RKO (cell line): ENCODE measurements at regions not wholly inside any gene's neighbourhood (a gene's known extent, or its start where the extent isn't known, plus 50 kb on each side); places are given as distances from the start of the nearest gene placed in this dataset.

Experiments used
- DNase-seq: peaks from one replicate; pipeline ENCODE4 v3.0.0-alpha.2; 2016; ENCODE audit warnings: low spot score

DNA sequence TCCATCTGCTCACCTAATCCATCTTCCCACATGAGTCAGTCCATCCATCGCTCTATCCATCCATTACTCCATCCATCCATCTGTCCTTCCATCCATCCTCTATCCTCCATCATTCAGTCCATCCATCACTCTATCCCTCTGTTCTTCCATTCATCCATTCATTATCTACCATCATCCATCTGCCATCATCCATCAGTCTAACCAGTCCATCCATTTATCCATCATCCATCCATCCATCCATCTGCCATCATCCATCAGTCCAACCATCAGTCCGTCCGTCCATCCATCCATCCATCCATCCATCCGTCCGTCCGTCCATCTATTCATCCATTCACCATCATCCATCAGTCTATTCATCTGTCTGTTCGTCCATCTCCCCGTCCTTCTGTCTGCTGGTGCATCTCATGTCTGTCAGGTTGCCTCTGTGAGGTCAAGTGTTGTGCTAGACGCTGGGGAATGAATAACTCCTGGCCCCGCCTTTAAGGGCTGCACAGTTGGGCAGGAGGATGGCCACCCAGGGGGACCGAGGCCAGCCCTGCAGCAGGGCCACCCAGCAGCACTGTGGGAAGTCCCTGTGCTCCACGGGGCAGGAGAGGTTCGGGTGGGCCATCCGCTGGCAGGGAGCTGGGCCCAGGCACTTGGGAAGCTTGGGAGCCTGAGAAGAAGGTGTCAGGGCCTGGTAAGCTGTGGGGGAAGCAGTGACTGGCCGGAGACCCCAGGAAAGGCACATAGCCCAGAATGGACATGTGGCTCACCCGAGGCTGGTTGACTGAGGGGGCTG is 137.1 kb downstream of the CTTN start:
- DNase-seq, result no peak

GRCh38 chr11:70536051-70536877 is 137.9 kb downstream of the CTTN start:
- DNase-seq, result no peak

GRCh38 chr11:70537576-70538571 is 139.5 kb downstream of the CTTN start:
- no peak for DNase-seq

- DNase-seq, result no peak
These were observed 140.5 kb downstream of the CTTN start for GRCh38 chr11:70538641-70539359.

DNA sequence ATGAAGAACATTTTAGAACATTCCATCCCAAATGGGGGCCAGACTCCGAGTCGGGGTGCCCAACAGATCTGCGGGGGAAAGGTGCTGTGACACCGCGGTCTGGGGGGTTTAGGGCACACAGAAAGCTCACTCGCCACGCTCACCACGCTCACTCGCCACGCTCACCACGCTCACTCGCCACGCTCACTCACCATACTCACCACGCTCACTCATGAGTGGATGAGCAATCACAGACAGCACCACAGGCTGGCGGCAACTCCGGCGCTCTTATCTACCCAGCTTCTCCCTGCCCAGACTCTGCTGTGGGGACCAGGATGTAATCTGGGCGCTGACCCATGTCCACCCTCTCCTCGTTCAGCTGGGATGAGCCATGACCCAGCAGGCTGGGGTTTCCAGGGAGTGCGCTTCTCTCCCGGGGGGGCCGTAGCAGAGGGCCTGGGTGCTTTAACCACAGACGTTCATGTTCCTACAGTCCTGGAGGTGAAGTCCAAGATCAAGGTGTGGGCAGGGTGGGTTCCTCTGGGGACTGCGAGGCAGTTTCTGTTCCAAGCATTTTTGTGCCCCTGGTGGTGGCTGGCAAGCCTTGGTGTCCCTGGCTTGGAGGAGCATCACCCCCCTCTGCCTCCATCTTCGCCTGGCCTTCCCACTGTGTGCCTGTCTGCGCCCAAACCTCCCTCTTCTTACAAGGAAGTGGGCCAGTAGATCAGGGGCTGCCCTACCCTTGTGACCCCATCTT is 141.2 kb downstream of the CTTN start:
- no peak for DNase-seq

- no peak for DNase-seq
These were observed 141.9 kb downstream of the CTTN start for GRCh38 chr11:70540196-70540595.

- no peak for DNase-seq
These were observed 142.8 kb downstream of the CTTN start for GRCh38 chr11:70541176-70541575.

GRCh38 chr11:70541699-70542098 is 143.4 kb downstream of the CTTN start:
- no peak for DNase-seq

- DNase-seq, result no peak
These were observed 144.1 kb downstream of the CTTN start for GRCh38 chr11:70542406-70542805.

DNA sequence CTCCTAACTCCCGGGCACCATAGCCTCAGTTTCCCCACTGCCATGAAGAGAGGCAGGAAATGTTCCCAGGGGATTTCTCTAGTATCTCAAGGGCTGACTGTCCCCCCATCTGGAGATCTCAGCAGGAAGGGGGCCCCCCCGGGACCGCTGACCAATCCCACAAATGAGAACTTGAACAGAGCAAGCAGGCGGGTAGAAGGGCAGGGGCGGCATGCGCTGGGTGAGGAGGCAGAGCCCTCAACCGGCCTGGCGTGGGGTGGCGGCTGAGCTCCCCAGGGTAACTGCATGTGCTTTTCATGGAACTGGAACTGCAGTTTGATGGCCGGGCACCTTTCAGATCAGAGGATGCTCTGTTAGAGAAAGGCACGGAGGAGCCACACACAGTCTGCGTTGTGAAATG is 144.5 kb downstream of the CTTN start:
- DNase-seq, result no peak

- DNase-seq, result no peak
These were observed 145.3 kb downstream of the CTTN start for GRCh38 chr11:70543611-70544010.

- DNase-seq, result no peak
These were observed 145.9 kb downstream of the CTTN start for GRCh38 chr11:70544067-70544773.

GRCh38 chr11:70544774-70545609 is 146.7 kb downstream of the CTTN start:
- DNase-seq, result no peak

DNA sequence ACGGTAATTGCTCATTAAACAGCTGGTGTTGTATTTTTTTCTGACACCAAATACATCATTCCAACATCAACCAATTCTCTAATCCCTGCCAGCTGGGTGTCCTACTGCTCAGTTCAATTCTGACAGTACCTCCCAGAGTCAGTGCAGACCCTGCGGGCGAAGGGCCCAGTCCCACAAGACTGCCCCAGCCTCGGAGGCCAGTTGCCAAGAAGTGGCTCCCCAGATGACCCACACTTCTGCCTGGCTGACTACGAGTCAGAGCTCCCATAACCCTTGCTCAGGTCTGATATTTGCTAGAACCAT is 147.2 kb downstream of the CTTN start:
- DNase-seq, result no peak

DNA sequence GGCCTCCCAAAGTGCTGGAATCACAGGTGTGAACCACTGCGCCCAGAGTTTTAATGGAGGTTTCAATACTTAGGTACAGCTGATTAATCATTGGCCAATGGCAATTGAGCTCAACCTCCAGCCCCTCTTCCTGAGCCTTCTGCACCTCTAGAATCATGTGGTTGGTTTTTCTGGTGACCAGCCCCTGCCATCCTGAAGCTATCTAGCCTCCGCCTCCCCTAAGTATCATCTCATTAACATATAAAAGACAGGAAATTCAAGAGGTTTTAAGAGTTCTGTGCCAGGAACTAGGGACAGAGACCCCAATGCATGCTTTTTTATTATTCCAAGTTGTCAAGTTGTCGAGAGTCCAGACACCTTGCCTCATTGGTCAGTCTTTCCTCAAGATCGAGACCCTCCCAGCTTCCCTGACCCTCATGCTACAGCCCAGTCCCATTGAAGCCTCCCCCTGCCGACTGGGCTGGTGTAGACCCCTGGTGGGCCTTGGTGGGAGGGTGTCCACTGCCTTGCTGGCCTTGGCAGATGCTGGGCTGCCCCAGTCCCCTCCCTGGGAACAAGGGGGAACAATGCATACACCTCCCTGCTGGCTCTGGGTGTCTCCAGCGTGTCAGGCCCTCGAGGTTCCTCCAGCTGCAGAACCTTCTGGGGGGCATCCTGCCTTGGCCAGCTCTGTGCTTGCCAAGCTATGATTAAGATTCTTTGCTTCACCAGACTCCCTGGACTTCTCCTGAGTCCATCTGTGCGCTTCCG is 148.0 kb downstream of the CTTN start:
- no peak for DNase-seq

DNA sequence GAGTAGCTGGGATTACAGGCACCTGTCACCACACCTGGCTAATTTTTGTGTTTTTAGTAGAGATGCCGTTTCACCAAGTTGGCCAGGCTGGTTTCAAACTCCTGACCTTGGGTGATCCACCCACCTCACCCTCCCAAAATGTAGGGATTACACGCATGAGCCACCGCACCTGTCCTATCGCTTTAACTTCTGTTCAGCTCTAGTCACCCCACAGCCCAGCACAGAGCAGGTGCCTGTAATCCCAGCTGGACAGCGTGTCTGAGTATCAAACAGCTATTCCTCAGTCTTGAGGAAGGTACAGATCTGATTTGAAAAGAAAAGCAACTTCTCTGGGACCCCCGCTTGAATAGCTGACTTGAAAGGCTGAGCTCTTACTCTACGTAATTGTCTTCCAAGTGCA is 149.1 kb downstream of the CTTN start:
- DNase-seq, result no peak

DNA sequence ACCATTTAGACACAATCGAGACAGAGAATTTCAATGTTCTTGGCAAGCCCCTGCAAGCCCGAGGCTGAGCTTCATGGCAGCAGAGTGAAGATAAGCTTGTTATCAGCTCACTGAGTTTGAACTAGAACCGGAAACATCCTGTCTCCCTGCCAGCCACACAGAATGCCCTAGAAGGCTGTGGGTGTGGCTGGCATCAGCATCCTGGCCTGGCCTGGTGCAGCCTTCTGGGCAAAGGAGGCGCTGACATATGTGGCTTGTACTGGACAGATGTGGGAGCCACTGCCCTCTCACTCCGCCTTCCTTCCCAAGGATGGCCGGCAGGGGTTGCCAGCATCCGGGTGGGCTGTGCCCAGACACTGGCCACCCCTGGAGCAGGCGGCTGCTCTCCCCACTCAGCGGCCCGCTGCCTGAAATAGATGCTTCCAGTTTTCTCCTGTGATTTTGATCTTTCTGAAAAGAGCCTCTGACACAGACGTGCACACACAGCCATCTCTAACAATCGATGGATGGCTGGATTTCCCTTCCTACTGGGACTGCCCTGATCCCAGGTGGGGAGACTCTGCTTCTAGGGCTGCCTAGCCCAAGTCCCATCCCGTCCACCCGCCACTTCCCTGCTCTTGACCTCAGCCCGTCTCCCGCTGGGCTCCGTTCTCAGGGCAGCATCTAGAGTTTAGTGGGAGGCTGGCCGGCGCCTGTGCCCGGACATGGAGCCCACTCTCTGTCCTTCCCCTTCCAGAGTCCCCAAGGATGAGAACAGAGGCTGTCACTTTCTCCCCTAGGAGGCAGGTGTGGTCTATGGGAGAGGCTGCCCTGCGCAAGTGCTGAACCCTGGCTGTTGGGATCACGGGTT is 149.7 kb downstream of the CTTN start:
- no peak for DNase-seq

DNA sequence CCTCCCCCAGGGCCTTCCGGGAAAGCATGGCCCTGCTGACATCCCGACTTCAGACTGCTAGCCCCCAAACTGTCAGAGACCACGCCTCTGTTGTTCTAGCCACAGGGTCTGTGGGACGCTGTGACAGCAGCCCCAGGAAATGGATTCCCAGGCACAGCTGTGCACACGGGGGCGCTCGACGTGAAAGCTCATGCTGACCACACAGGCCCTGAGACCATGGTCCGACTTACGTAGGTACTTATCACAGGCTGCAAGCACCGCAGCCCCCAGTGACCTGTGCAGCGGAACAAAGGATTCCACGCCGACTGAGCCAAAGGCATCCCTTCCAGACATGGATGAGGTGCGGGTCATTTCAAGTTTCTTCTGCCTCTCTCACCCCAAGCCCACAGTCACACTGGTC is 150.6 kb downstream of the CTTN start:
- DNase-seq, result no peak
